Cardiac fibroblast (primary cell): ENCODE measurements at regions not wholly inside any gene's neighbourhood (a gene's known extent, or its start where the extent isn't known, plus 50 kb on each side); places are given as distances from the start of the nearest gene placed in this dataset.
"Not testable (repeated sequence)": the region's sequence is repeated elsewhere in the genome, so short reads cannot be mapped to it uniquely, and the experiment has no call there.

Source experiments
- DNase-seq, 2 donors: peaks; one replicate each; pipeline versions ENCODE4 v3.0.0 to v3.0.0-alpha.2; 2010; ENCODE audit warnings: low read depth in 2 of 2
- H3K4me3 ChIP-seq, 2 donors: replicated peaks in 1 of 2; 1 replicate in 1 of 2; 2 replicates in 1 of 2; pipeline ENCODE4 v1.5.1; 2011; ENCODE audit warnings: low read depth in 2 of 2, low read length in 2 of 2, mild to moderate bottlenecking in 2 of 2, moderate library complexity in 1 of 2
- CTCF ChIP-seq: IDR thresholded peaks from one replicate; pipeline ENCODE4 v1.5.1; 2011; ENCODE audit warnings: low read depth, mild to moderate bottlenecking, low read length, inconsistent platforms

- no peak overlapping the region for H3K4me3 ChIP-seq
- TF ChIP-seq CTCF: no peak
- peak in 1 of 2 donors; percentile 30 for DNase-seq
These were observed 188.4 kb upstream of the SULF2 start for GRCh38 chr20:47973519-47974233.

DNA sequence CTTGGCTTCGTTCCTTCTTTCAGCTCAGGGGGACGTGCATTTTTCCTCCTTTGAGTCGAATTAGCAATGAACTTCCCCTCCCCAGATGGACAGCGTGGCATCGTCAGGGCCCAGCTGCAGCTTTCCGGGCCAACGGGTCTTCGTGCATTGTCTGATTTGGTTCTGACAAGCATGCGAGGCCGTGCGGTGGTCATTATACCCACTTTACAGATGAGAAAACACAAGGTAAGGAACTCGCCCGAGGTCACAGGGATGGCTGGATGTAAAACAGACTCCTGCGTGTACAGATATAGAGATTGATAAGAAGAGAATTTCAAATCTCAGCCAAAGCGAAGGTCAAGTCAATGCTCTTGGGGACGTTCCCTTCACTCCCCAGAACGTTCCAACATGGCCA, 187.6 kb upstream of the SULF2 start:
- DNase-seq: no peak
- no peak overlapping the region for H3K4me3 ChIP-seq
- no peak for TF ChIP-seq CTCF

GRCh38 chr20:47972297-47972915, 187.1 kb upstream of the SULF2 start:
- peak in 1 of 2 donors; percentile 35 for DNase-seq
- H3K4me3 ChIP-seq: not testable (repeated sequence)

DNA sequence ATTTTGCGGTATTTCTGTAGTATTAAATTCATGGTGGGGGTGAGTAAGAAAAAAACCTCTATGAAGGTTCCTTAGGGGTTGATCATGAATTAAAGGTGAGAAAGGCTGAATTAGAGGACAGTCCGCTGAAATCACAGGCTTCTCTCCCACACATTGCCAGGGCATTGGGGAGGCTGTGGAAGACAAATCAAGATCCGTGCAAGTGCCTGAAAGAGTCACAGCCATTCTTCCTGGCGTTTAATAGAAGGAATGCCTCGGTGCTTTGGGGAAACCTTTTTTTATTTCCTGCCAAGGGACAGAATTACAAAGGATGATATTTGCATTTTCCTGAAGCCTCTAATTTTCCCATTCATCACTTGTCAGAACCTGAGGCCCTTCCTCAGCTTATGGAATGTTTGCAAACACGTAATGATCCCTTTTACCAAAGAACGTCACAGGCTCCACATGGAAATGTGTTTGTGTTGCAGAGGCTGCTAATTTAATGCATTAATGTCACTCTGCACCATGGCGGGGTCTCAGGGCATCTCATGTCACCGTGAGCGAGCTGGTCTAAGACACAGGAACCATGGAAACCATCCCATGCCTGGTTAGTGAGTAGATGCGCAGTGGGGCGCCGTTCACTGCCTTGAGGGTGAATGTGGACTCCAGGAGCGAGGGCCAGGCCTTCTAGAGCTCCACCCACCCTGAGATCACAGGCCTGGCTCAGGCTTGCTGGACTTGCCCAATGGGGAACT, 185.9 kb upstream of the SULF2 start:
- TF ChIP-seq CTCF: no peak
- H3K4me3 ChIP-seq: no peak overlapping the region
- DNase-seq: no peak

DNA sequence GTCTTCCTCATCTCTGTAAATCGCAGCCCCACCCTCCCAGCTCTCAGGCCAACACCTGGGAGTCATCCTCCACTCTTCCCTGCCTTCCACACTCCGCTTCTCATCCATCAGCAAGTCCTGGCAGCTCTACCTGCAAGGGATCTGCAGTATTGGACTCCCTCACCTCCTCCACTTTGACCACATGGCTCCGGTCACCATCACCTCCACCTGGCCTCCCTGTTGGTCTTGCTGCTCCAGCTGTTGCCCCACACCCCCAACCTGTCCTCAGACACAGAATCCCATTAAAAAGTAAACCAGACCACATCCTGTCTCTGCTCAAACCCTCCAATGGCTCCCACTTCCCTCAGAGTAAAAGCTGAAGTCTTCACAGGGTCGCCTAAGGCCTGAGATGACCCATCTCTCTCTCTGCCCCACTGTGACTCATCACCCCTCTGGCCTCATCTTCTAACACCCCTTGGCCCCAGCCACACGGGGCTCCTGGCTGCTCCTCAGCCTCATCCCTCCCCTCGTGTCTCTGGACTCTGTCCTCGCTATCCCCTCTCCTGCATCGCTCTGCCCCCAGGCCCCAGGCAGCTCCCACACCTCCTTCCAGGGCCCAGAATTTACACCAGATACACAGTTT, 185.1 kb upstream of the SULF2 start:
- H3K4me3 ChIP-seq: no peak overlapping the region
- TF ChIP-seq CTCF: no peak
- DNase-seq: no peak

GRCh38 chr20:47969426-47969825, 184.1 kb upstream of the SULF2 start:
- no peak overlapping the region for H3K4me3 ChIP-seq
- no peak for DNase-seq
- no peak for TF ChIP-seq CTCF
